ENCODE measurements at regions not wholly inside any gene's neighbourhood (a gene's known extent, or its start where the extent isn't known, plus 50 kb on each side); places are given as distances from the start of the nearest gene placed in this dataset.
A peak's percentile ranks its signal among the peaks of the same experiment; 100 is the strongest.

GRCh38 chr1:195754874-195755273, 853.4 kb downstream of the KCNT2 start:
- no peak for FAIRE-seq
- ChIA-PET CTCF (ENCODE audit: low intra/inter-chr PET ratio) (no interaction called here), POLR2A (no interaction called here)
- intact Hi-C loops (cut with micrococcal nuclease), result no loop called here
- TF ChIP-seq KDM1A (IDR thresholded peaks at IDR 0.05), result peak in 1 of 2 experiments; percentile 17; a peak in 1 of 4 replicates
- TF ChIP-seq CEBPG (CRISPR knock-in tag; IDR thresholded peaks at IDR 0.05), result no peak; the same call in none of the 2 replicates
- peak; percentile 72 to 81 for TF ChIP-seq CEBPG (tag; conservative IDR thresholded peaks at IDR 0.05 in 1 of 2, IDR thresholded peaks at IDR 0.05 in 1 of 2)
- TF ChIP-seq FOSL1 (tag; conservative IDR thresholded peaks at IDR 0.05), result peak; percentile 70
- TF ChIP-seq CBFA2T3 (IDR thresholded peaks at IDR 0.05), result peak; percentile 67
- TF ChIP-seq MIER1 (IDR thresholded peaks at IDR 0.05; ENCODE audit: low read depth), result no peak
- no peak for TF ChIP-seq JUNB (CRISPR knock-in tag; conservative IDR thresholded peaks at IDR 0.05)
- 0 out of 2 replicates have a peak, but pooled peaks have one; percentile 10 for TF ChIP-seq ATF3 (IDR thresholded peaks at IDR 0.05)
- no peak for TF ChIP-seq ATF3 (CRISPR knock-in tag; conservative IDR thresholded peaks at IDR 0.05)
- peak; percentile 39; the same call in 1 of the 2 replicates for TF ChIP-seq ARID1B (IDR thresholded peaks at IDR 0.05)
- TF ChIP-seq TCF3 (CRISPR knock-in tag; IDR thresholded peaks at IDR 0.05), result peak; percentile 63; the same call in 1 of the 2 replicates
- TF ChIP-seq ZBTB1 (CRISPR knock-in tag; IDR thresholded peaks at IDR 0.05; ENCODE audit: borderline replicate concordance, low read depth), result no peak
- peak; percentile 55 for TF ChIP-seq TEAD4 (IDR thresholded peaks at IDR 0.05; ENCODE audit: low read length)
- TF ChIP-seq TEAD4 (CRISPR knock-in tag; IDR thresholded peaks at IDR 0.05; ENCODE audit: borderline replicate concordance), result no peak
- TF ChIP-seq CEBPB (tag; IDR thresholded peaks at IDR 0.05), result peak; percentile 88
- Histone ChIP-seq H3K9me1 (ENCODE audit: control insufficient read depth, insufficient read depth, low read length) (no peaks in the 10 kb centered on the region), H3K79me2 (ENCODE audit: control insufficient read depth, insufficient read depth, low read length) (no peaks in the 10 kb centered on the region), H3K4me3 (no peak overlapping the region), H3K27ac (ENCODE audit: extremely low read depth, low read depth, low read length) (no peak overlapping the region), H3K36me3 (ENCODE audit: control insufficient read depth, insufficient read depth, low read length) (no peaks in the 10 kb centered on the region), H4K20me1 (replicated peaks; ENCODE audit: control insufficient read depth, insufficient read depth, low read length) (no peaks in the 10 kb centered on the region), H3K4me1 (replicated peaks in 1 of 2; ENCODE audit: control insufficient read depth in 2 of 2, insufficient read depth in 2 of 2, low read length in 2 of 2) (no peaks in the 10 kb centered on the region), H3K4me2 (ENCODE audit: insufficient read depth, low read length) (no peak overlapping the region), H2AFZ (ENCODE audit: low read depth, low read length) (no peak overlapping the region), H3K9me3 (replicated peaks; ENCODE audit: control insufficient read depth, insufficient read depth, low read depth, low read length) (no peaks in the 10 kb centered on the region), H3K9ac (ENCODE audit: insufficient read depth in 1 of 2, low read depth in 2 of 2, low read length in 2 of 2) (no peak overlapping the region), H3K27me3 (ENCODE audit: control insufficient read depth in 2 of 2, insufficient read depth in 2 of 2, low read length in 2 of 2) (no peaks in the 10 kb centered on the region)
- no TSS peak for BruUV-seq (replicated peaks)
- 5% methylated on average over 1 of the region's 1 CpG for WGBS (ENCODE audit: insufficient coverage, low coverage, missing lambda C conversion rate)
- ATAC-seq, result no peak; the same call in 2 of the 3 replicates
- peak in 2 of 4 experiments; percentile 6 to 9 for DNase-seq (ENCODE audit: extremely low read depth in 1 of 4, low spot score in 3 of 4)
- in situ Hi-C loops (cut with MboI), result no loop called here

Data from K562 (cell line).